ENCODE measurements at regions not wholly inside any gene's neighbourhood (a gene's known extent, or its start where the extent isn't known, plus 50 kb on each side); places are given as distances from the start of the nearest gene placed in this dataset.

DNA sequence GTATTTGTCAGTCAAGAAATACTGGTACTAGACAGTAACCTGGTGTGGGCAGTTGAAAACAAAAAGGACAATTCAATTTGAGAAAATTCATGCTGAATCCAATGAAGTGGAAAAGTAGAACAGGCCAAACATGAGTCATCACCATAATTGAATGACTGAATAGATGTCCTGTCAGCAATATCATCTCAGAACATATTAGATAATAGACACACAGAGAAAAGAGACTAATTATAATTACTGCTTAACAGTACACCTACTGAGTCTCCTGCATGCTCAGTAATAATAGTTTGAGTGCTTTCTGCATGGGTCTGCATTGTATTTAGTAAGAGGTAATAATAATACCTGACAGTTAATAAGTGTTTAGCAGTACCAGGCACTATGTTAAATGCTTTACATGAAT, 138.6 kb upstream of the ZC3H15 start:
- TF ChIP-seq, protein P1, sequence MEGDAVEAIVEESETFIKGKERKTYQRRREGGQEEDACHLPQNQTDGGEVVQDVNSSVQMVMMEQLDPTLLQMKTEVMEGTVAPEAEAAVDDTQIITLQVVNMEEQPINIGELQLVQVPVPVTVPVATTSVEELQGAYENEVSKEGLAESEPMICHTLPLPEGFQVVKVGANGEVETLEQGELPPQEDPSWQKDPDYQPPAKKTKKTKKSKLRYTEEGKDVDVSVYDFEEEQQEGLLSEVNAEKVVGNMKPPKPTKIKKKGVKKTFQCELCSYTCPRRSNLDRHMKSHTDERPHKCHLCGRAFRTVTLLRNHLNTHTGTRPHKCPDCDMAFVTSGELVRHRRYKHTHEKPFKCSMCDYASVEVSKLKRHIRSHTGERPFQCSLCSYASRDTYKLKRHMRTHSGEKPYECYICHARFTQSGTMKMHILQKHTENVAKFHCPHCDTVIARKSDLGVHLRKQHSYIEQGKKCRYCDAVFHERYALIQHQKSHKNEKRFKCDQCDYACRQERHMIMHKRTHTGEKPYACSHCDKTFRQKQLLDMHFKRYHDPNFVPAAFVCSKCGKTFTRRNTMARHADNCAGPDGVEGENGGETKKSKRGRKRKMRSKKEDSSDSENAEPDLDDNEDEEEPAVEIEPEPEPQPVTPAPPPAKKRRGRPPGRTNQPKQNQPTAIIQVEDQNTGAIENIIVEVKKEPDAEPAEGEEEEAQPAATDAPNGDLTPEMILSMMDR (conservative IDR thresholded peaks at IDR 0.05; ENCODE audit: low read length) = no peak
- no peak for TF ChIP-seq EZH2phosphoT487 (IDR thresholded peaks at IDR 0.05; ENCODE audit: borderline replicate concordance)

Measured in Loucy (cell line).